Stimulated activated CD4-positive, alpha-beta T cell treated with anti-CD3 and anti-CD28 coated beads, Interleukin-12 subunit alpha, Interleukin-12 subunit beta, amount 100 ng/mL, for 24 hours (primary cell): ENCODE measurements at regions not wholly inside any gene's neighbourhood (a gene's known extent, or its start where the extent isn't known, plus 50 kb on each side); places are given as distances from the start of the nearest gene placed in this dataset.
"Not testable (repeated sequence)": the region's sequence is repeated elsewhere in the genome, so short reads cannot be mapped to it uniquely, and the experiment has no call there.

Experiments
- DNase-seq, 2 experiments: peaks; one replicate each; pipeline ENCODE4 v3.0.0-alpha.2; 2020; ENCODE audit warnings: low read depth in 2 of 2

DNA sequence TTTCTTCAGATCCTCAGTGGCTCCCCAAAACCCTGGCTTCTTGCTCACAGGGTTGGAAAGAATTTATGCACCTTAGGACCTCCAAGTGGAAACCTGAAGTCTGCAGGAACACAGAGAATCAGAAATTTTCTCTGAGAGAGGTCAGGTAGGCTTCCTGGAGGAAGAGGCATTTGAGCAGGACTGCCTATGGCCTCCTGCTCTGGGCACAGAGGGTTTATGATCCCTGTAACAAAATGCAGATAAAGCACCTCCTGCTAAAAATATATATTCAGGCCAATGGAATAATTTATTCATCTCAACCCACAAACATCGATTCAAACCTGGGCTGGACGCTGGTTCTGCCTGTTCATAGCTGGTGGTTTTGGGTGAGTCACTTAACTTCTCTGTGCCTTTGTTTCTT is 68.1 kb upstream of the FGF3 start:
- DNase-seq = no peak

DNA sequence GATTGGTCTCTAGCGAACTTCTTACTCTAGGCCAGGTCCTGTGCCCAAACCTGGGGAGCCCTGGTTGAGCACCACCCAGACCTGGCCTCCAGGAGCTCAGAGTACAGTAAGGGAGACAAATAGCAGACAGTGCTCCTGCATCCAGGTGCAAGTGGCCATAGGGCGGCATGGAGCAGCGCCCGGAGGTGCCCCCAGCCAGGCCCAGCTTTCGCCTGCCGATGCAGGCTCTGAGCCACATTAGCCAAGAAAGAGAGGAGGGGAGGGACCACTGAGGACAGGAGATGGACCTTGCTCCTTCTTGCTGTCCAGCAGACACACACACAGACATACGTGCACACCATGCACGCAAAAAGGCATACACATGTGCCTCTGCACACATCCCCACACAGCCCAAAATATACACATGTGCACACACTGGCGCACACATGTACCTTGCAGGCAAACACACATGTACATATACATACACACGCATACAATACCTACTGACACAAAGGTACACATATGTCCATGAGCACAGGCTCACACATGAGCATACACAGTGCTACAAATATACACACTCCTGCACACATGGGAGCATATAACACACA is 68.7 kb upstream of the FGF3 start:
- DNase-seq = no peak

DNA sequence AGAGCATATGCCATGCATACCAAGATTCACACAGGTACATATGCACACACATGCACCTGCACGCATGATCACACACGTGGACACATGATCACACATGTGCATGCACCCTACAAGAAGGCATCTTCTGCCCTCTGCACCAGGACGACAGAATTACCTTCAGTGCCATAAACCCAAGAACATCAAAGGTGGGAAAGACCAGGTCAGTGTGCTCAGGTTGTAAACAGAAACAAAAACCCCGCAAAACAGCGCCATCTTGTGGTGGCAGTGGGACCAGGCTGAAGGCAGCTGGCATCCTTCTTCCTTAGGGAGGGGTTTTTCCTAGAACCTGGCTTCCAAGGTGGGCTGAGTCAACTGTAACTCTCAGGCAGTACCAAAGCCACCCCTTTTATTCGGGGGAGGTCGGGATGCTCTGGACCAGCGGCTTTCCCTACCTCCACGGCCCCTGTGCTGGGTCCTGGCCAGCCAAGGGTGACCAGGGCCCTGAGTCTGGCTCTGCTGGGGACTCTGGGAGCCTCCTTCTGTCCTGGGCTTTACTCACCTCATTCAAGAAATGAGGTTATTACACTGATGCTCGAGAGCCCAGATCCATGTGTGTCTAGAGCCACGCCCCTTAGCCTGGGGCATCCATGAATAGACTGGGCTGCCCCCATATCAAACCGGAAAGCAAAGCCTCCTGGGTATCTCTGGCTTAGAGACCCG is 69.4 kb upstream of the FGF3 start:
- peak; percentile 26 to 68 for DNase-seq

DNA sequence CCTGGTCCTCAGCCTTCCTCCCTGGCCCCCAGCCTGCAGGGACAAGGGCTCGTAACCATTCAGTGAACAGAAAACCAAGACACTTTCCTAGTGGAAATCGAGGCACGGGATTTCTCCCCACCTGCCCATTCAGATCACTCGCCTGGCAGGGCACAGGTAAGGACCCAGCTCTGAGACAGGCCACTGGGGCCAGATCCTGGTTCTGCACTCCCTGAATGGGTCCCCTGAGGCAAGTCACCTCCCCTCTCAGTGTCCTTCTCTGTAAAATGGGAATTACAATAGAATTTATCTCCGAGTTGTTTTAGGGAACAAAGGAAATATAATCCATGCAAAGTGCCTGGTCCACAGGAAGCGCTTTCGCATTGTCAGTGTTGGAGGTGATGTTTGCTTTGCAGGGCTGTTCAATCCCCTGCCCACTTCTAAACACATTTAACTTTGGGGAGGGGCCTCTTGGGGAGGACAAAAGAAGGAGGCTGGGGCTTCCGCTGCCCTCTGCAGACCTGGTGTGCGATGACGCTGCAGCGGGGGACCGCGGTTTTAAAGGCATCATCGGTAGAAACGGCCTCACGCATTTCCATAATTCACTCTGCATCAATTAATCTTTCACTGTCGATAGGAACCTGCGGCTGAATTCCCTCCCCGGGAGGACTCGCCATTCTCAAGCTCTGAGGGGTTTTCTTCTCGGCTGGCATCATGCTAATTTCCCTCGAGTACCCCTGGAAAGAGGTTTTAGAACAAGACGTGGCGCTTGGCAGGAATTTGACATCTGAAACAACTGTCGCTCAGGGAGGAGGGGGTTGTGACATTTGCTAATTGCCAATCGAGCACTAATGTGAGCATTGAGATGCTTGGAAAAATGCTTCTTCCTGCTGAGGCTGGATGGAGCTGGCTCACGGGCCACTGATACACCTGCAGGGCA is 70.4 kb upstream of the FGF3 start:
- DNase-seq = no peak

DNA sequence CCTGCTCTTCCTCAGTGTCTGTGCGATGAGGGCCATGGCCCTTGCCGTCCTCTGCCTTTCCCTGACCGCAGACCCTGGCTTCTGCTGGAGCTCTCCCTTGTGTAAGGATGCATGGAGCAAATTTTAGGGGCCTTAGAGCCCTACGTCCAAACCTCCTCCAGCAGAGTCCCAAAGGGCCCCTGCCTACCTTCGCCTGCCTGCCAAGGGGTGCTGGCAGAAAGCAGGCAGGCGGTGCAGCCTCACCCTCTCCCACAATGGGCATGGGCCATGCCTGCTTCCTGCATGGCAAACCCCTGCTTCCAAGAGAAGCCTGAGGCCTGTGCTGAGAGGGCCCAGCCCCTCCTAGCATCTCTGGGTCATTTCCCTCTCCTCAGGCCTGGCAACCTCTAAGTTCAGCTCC is 71.3 kb upstream of the FGF3 start:
- DNase-seq = no peak

DNA sequence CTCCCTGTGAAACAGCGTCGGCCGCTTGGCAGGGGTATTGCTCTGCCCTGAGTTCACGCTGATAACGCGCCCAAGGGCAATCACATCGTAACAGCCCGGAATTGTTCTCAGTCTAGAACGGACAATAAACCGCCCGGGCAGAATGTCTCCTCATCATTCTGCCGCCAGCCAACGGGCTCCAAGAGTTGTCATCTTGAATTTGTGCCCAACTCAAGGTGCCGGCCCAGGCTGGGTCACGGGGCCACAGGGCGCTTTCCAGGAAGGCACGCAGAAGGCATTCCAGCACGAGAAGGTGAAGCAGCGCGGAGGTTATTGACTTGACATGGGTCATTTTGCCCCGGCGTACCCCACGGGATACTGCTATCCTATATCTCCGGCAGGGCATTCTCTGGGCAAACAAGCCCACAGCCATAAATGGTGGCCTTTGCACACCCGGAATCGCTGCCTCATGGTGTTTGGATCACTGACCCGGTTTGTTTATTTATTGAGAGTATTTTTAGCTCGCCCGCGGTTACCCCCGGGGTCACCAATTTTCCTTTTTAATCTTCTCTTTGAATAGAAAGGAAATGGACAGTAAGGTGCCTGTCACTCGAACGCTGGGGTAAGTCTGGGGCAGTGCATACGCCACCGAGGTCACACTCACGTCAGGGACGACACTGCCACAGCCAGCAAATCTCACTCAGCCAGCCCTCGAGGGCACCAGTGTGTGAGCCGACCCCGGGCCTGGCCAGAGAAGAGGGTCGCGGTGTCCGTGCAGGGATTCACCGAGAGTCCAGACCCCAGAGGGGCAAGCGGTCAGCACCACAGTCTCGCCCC is 72.4 kb upstream of the FGF3 start:
- DNase-seq = no peak

DNA sequence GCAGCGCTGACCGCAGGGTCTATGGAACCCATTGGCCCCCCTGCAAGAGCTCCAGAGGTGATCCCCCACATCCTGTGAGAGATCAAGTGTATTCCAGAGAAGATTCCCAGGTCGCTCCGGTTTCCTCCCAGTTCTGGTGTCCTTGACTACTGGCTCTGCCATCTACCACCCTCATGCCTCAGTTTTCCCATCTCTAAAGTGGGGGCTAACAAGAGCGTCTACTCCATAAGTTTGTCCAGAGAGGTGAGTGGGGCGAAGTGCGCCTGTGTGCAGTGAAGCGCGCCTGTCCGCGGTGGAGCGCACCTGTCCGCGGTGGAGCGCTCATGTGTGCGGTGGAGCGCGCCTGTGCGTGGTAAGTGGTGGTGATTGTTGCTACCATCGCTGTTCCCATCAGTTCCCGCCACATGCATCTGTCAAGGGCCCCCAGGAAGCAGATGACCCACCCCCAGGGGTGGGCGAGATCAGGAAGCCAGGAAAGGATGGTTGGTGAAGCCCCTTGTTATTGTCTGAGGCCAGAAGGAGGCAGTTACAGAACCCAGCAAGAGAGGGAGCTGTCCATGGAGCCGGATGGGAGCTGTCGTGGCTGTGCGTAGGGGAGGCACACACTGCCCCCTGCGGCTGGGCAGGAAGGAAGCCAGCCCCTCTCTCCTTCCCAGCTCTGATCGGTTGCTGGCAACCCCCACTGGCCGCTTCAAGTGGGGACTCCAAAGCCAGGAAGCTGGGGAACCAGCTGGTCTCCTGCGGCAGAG is 73.2 kb upstream of the FGF3 start:
- no peak for DNase-seq

DNA sequence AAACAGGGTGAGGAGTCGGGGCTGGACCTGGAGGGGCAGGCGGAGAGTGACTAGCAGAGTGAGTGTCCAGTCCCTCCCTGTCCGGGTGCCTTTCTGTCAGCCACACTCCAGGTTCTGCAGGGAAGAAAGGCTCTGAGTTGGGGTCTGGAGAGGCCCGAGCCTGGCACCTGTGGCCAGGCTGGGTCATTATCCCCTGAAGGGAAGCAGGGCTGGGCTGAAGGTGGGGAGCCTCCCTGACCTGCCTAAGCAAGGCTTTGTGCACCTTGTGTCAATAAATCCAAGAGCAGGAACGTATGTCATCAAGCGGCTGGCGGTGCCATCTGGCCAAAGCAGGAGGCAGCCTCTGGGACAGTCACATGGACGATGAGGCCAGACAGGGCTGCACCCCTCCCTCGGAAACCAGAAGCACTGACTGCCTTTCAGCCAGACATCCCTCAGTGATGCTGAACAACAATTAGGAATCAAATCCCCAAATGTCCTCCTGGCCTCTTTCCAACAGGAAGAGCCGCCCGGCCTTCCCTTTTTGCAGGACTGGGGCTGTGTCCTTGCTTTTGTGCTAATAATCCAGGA is 73.9 kb upstream of the FGF3 start:
- DNase-seq = no peak

DNA sequence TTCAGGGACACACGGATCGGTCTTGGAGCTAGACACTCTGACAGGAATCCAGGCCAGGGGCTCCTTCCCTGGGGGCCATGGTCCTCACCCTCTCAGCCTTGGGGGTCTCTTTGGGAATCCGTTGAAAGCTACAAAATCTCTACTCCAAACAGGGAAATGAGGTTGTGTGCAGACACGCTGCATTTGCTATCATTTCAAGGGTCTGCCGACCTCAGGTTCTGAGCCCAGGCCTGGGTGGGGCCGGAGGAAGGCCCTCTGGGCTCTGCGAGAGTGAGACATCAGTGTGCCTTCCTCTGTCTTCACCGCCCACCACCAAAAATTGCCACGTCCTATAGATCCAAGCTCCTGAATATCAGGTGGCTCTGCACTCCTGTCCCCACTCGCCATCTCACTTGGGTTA is 74.4 kb upstream of the FGF3 start:
- no peak for DNase-seq

DNA sequence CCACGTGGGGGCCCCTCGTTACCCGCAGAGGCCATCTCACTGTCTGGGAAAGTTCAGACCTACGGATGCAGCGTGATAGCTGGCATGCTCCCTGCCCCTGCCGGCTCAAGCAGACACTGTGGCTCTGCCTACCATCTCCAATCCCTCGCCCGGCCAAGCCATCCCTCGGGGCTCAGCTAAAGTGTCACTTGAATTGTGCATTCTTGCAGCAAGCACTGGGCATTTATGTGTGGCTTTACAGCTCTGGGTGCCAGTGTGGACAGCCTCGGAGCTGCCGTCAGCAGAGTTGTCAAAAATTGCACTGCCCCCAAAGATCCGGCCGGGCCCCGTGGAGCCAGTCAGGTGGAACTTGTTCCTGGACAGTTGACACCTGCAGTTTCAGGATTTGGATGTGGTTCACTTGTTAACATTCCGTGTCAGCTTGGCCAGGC is 75.0 kb upstream of the FGF3 start:
- DNase-seq = no peak

DNA sequence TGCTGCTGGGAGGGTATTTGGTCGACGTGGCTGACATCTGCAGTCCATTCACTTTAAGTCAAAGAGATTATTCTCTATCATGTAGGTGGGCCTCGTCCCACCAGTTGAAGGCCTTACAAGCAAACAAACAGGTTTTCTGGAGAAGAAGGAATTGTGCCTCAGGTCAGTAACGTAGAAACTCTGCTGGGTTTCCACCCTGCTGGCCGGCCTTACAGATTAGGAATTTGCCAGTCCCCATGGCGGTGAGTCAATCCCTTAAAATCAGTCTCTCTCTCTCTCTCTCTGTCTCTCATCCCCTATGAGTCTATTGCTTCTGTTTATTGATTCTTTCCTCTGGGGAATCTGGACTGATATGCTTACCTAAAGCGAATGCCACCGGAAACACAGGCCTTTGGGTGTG is 75.4 kb upstream of the FGF3 start:
- no peak for DNase-seq

DNA sequence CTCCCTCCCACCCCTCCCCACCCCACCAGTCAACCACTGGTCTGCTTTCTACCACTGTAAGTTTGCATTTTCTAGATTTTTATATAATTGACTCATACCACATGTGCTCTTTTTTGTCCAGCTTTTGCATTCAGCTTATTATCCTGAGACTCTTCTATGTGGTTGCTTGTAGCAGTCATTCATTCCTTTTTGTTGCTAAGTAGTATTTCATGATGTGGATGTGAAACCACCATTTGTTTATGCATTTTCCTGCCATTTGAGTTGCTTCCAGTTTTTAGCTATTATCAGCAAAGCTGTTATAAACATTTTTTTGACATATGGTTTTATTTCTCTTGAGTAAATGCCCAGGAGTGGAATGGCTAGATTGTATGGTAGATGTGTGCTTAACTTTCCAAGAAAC is 77.0 kb upstream of the FGF3 start:
- no peak for DNase-seq

DNA sequence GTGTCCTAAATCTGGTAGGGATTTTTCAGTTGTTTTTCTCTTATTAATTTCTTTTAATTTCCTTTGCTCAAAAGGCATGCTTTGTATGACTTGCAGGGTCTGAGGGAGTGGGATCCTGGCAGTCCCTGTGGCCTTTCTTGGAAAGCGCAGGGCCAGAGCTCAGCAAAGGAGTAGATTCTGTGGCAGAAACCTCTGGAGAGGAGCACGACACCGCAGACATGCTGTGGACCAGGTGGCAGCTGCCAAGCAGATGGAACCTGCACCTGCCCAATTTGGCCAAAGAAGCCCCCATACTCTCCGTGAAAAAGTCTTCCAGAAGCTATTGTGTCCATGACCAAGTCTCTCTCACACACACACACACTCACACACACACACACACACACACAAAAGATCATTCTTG is 78.9 kb upstream of the FGF3 start:
- no peak for DNase-seq

DNA sequence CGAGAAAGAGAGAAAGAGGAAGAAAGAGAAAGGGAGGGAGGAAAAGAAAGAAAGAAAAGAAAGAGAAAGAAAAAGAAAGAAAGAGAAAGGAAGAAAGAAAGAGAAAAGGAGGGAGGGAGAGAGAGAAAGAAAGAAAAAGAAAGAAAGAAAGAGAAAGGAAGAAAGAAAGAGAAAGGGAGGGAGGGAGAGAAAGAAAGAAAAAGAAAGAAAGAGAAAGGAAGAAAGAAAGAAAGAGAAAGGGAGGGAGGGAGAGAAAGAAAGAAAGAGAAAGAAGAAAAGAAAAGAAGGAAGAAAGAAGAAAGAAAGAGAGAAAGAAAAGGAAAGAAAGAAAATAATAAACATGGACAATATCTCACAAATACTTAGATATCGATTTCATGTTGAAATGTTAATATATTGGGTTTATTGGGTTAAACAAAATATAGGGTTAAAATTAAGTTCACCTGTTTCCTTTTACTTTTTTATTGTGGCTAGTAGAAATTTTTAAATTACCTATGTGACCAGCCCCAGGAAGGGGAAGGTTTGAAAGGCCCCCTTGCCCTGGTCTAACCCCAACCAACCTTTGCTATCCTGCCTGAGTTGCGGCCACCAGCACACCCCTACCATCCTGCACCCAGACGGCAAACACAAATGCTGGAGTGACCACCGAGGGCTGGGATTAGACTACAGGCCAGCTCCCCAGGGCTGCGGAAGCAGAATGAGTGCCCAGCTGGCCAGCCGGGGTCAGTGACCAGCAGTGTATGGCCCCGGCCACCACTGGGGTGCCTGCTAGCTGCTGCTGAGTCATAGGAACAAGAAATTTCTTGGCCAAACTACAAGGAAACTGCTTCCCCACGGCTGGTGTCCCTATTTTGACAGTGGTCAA is 81.0 kb upstream of the FGF3 start:
- no peak for DNase-seq

DNA sequence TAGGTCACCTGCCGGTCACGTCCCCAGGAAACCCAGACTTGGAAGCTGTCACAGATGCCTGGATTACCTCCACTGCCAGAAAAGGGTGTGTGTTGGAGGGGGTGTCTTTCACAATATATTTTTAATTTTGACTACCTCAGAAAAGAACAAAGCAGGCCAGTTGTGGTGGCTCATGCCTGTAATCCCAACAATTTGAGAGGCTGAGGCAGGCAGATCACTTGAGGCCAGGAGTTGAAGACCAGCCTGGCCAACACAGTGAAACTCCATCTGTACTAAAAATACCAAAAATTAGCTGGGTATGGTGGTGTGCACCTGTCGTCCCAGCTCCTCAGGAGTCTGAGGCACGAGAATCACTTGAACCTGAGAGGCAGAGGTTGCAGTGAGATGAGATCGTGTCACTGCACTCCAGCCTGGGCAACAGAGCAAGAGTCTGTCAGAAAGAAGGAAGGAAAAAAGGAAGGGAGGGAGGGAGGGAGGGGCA is 81.6 kb upstream of the FGF3 start:
- not testable (repeated sequence) for DNase-seq

DNA sequence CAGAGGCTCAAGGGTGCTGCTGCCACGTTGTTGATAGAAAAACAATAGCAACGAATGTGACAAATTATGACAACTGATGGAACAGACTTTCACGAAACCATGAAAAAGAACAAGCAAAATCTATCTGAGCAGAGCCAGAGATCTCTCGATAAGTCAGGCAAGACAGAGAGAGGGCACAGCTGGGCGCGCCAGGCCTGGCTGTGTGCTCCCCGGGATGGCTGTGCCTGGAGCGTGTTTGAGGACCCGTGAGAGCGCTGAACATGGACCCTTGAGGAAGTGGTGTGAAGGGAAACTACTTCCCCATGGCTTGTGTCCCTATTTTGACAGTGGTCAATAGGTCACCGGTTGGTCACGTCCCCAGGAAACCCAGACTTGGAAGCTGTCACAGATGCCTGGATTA is 83.1 kb upstream of the FGF3 start:
- no peak for DNase-seq

DNA sequence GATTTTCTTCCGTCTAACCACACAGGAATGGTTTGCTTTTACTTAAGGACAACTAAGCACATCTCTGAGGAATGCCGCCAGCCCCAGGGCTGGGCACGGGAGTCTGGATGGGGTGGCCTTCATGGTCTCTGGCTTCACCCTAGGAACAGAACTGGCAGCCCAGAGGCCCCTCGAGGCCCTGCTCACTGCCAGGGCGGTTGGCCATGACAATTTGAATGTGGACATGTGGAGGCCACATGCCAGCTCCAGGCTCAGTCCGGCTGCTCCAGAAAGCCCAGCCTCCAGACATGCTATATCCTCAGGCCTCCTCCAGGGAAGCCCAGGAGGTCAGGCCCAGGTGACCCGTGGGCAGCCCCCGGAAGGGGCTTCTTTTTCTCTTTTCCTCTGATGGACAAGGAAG is 84.0 kb upstream of the FGF3 start:
- DNase-seq = no peak

DNA sequence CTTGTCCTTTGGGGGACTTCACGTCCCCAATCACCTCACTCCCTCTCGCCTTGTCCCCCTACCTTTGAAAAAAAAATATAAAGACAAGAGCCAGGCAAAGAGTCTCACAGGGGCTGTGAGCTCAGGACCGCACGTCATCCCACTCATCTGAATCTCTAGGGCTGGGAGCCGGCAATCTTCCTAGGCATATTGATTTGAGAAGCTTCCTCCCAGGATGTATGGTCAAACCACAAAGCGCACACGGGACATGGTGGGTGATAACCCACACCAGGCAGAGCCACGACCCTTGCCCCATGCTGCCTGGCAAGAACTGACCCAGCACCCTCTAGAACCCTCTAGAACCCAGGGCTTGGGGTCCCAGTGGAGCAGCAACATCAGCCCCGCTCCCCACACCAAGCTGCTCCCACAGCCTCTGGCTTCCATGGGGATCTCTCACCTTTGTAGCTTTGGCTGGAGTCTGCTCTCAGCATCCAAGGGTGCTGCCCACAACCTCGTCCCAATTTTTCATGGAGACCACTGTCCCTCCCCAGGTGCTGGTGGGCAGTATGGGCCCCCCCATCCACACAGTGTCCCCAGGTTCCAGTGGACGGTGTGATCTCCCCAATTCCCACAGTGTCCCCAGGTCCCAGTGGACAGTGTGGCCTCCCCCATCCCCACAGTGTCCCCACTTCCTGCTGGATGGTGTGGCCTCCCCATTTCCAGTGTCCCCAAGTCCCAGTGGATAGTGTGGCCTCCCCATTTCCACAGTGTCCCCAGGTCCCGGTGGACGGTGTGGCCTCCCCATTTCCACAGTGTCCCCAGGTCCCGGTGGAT is 85.2 kb upstream of the FGF3 start:
- DNase-seq = no peak

DNA sequence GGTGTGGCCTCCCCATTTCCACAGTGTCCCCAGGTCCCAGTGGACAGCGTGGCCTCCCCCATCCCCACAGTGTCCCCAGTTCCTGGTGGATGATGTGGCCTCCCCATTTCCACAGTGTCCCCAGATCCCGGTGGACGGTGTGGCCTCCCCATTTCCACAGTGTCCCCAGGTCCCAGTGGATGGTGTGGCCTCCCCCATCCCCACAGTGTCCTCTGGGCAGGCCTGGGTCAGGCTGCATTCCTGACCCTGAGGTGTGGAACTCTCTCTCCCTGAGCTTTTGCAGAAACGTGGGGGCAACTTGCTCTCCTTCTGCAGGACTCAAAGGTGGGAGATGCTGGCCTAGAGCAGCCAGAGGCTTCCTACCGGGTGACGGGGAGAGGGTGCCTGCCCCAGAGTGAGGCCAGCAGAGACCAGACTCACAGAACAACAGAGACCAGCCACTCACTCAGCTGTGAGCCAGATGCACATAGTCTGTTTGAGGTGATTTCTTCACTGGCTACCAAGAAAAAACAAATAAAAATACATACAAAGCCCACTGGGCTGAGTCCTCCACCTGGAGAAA is 85.8 kb upstream of the FGF3 start:
- DNase-seq = no peak
